H9 (cell line): ENCODE measurements at regions not wholly inside any gene's neighbourhood (a gene's known extent, or its start where the extent isn't known, plus 50 kb on each side); places are given as distances from the start of the nearest gene placed in this dataset.

ENCODE experiments used
- DNase-seq: peaks from one replicate; pipeline ENCODE4 v3.0.0-alpha.2; 2017
- H2AFZ ChIP-seq: one replicate; pipeline ENCODE4 v1.6.1; 2013; ENCODE audit warnings: mild to moderate bottlenecking, low read length, control low read depth, moderate library complexity
- H2AK5ac ChIP-seq: 2 replicates; pipeline ENCODE4 v1.6.1; 2013; ENCODE audit warnings: low read length, control low read depth, mixed read lengths; ENCODE audit not compliant: insufficient read length
- H2BK120ac ChIP-seq: one replicate; pipeline ENCODE4 v1.6.1; 2013; ENCODE audit warnings: low read depth, mild to moderate bottlenecking, low read length, control low read depth, inconsistent platforms; ENCODE audit not compliant: poor library complexity, severe bottlenecking
- H2BK12ac ChIP-seq: 2 replicates; pipeline ENCODE4 v1.6.1; 2013; ENCODE audit warnings: low read length, control low read depth, mixed read lengths, low read depth; ENCODE audit not compliant: insufficient read length
- H2BK15ac ChIP-seq: 2 replicates; pipeline ENCODE4 v1.6.1; 2013; ENCODE audit warnings: low read depth, low read length, control low read depth
- H2BK20ac ChIP-seq: one replicate; pipeline ENCODE4 v1.6.1; 2013; ENCODE audit warnings: low read depth, mild to moderate bottlenecking, low read length, control low read depth, inconsistent platforms; ENCODE audit not compliant: poor library complexity, severe bottlenecking
- H2BK5ac ChIP-seq: 2 replicates; pipeline ENCODE4 v1.6.1; 2013; ENCODE audit warnings: low read length, control low read depth, mixed read lengths; ENCODE audit not compliant: insufficient read length
- H3K14ac ChIP-seq: 2 replicates; pipeline ENCODE4 v1.6.1; 2013; ENCODE audit warnings: low read length, control low read depth; ENCODE audit not compliant: insufficient read depth
- H3K18ac ChIP-seq: 2 replicates; pipeline ENCODE4 v1.6.1; 2013; ENCODE audit warnings: low read depth, mild to moderate bottlenecking, mixed read lengths, low read length, control low read depth; ENCODE audit not compliant: insufficient read length
- H3K23ac ChIP-seq: 2 replicates; pipeline ENCODE4 v1.6.1; 2013; ENCODE audit warnings: low read length, control low read depth, mixed read lengths, low read depth; ENCODE audit not compliant: insufficient read length
- H3K23me2 ChIP-seq: 2 replicates; pipeline ENCODE4 v1.6.1; 2013; ENCODE audit warnings: low read depth, mild to moderate bottlenecking, mixed read lengths, low read length, control low read depth; ENCODE audit not compliant: insufficient read length, poor library complexity, severe bottlenecking
- H3K27ac ChIP-seq: 2 replicates; pipeline ENCODE4 v1.5.1; 2013; ENCODE audit warnings: low read length, control low read depth, mixed read lengths, low read depth; ENCODE audit not compliant: insufficient read length
- H3K27me3 ChIP-seq: 2 replicates; pipeline ENCODE4 v1.6.1; 2013; ENCODE audit warnings: low read length, control low read depth, inconsistent platforms; ENCODE audit not compliant: insufficient read depth
- H3K4ac ChIP-seq: 2 replicates; pipeline ENCODE4 v1.6.1; 2013; ENCODE audit warnings: low read depth, mild to moderate bottlenecking, control low read depth, inconsistent platforms, low read length, moderate library complexity
- H3K4me1 ChIP-seq: 2 replicates; pipeline ENCODE4 v1.6.1; 2013; ENCODE audit warnings: low read length, control low read depth, inconsistent platforms; ENCODE audit not compliant: insufficient read depth
- H3K4me2 ChIP-seq: 2 replicates; pipeline ENCODE4 v1.6.1; 2013; ENCODE audit warnings: low read length, control low read depth, mixed read lengths; ENCODE audit not compliant: insufficient read length, insufficient read depth
- H3K56ac ChIP-seq: 2 replicates; pipeline ENCODE4 v1.6.1; 2013; ENCODE audit warnings: low read depth, mild to moderate bottlenecking, mixed read lengths, low read length, control low read depth; ENCODE audit not compliant: insufficient read length
- H3K79me1 ChIP-seq: 2 replicates; pipeline ENCODE4 v1.6.1; 2013; ENCODE audit warnings: low read depth, mild to moderate bottlenecking, moderate library complexity, low read length, control low read depth, inconsistent platforms; ENCODE audit not compliant: insufficient read depth, poor library complexity, severe bottlenecking
- H3K79me2 ChIP-seq: 2 replicates; pipeline ENCODE4 v1.6.1; 2013; ENCODE audit warnings: low read length, control low read depth, inconsistent platforms; ENCODE audit not compliant: insufficient read depth
- H3K9ac ChIP-seq: 2 replicates; pipeline ENCODE4 v1.6.1; 2013; ENCODE audit warnings: low read length, control low read depth, mixed read lengths; ENCODE audit not compliant: insufficient read length; ENCODE audit errors: extremely low read depth
- H3K9me3 ChIP-seq: one replicate; pipeline ENCODE4 v1.6.1; 2013; ENCODE audit warnings: low read depth, low read length, inconsistent platforms; ENCODE audit not compliant: control insufficient read depth
- H3T11ph ChIP-seq: one replicate; pipeline ENCODE4 v1.6.1; 2013; ENCODE audit warnings: mild to moderate bottlenecking, low read length, control low read depth, inconsistent platforms
- H4K20me1 ChIP-seq: one replicate; pipeline ENCODE4 v1.6.1; 2013; ENCODE audit not compliant: control insufficient read depth, insufficient read length, insufficient read depth
- H4K5ac ChIP-seq: 2 replicates; pipeline ENCODE4 v1.6.1; 2013; ENCODE audit warnings: low read depth, mild to moderate bottlenecking, mixed read lengths, low read length, control low read depth; ENCODE audit not compliant: insufficient read length
- H4K8ac ChIP-seq: replicated peaks from 2 replicates; pipeline ENCODE4 v1.6.1; 2013; ENCODE audit warnings: low read length, control low read depth, mixed read lengths, low read depth; ENCODE audit not compliant: insufficient read length
- H4K91ac ChIP-seq: 2 replicates; pipeline ENCODE4 v1.6.1; 2013; ENCODE audit warnings: low read depth, mild to moderate bottlenecking, moderate library complexity, mixed read lengths, low read length, control low read depth; ENCODE audit not compliant: insufficient read length
- H3K27ac Mint-ChIP-seq, 3 experiments: 2 replicates in 2 of 3; 3 replicates in 1 of 3; pipeline ENCODE4 v1.8.0; 2020 to 2021; ENCODE audit warnings: mixed read lengths in 3 of 3, mild to moderate bottlenecking in 1 of 3, moderate library complexity in 1 of 3
- H3K27me3 Mint-ChIP-seq: 2 replicates; pipeline ENCODE4 v1.8.0; 2021; ENCODE audit warnings: low read depth, mild to moderate bottlenecking, moderate library complexity, mixed read lengths
- H3K36me3 Mint-ChIP-seq, 3 experiments: 2 replicates in 2 of 3; 3 replicates in 1 of 3; pipeline ENCODE4 v1.8.0; 2020 to 2021; ENCODE audit warnings: low read depth in 3 of 3, mixed read lengths in 3 of 3; ENCODE audit not compliant: insufficient read depth in 1 of 3
- H3K4me1 Mint-ChIP-seq, 2 experiments: 2 replicates each; pipeline ENCODE4 v1.8.0; 2020; ENCODE audit warnings: mixed read lengths in 2 of 2
- H3K4me3 Mint-ChIP-seq, 2 experiments: 2 replicates in 1 of 2; 3 replicates in 1 of 2; pipeline ENCODE4 v1.8.0; 2020 to 2021; ENCODE audit warnings: mild to moderate bottlenecking in 2 of 2, mixed read lengths in 2 of 2, moderate library complexity in 1 of 2
- H3K9me3 Mint-ChIP-seq, 2 experiments: 2 replicates in 1 of 2; 3 replicates in 1 of 2; pipeline ENCODE4 v1.8.0; 2020; ENCODE audit warnings: mild to moderate bottlenecking in 2 of 2, mixed read lengths in 2 of 2, moderate library complexity in 1 of 2
- WGBS: extraction: QIAGEN DNeasy Blood & Tissue Kit; methylation state at CpG from one replicate; pipeline ENCODE4 v1.1.7; 2013; ENCODE audit warnings: missing lambda C conversion rate, low lambda C conversion rate, mixed read lengths; ENCODE audit not compliant: insufficient read length; ENCODE audit errors: extremely low coverage; 5-methylcytosine and 5-hydroxymethylcytosine counted together
- TF ChIP-seq, protein P1 (sequence below): fragments of 200-600 bp; sonication (generic); conservative IDR thresholded peaks from 3 replicates; pipeline ENCODE4 v1.8.0; 2021; ENCODE audit warnings: antibody characterized with exemption, mild to moderate bottlenecking

DNA sequence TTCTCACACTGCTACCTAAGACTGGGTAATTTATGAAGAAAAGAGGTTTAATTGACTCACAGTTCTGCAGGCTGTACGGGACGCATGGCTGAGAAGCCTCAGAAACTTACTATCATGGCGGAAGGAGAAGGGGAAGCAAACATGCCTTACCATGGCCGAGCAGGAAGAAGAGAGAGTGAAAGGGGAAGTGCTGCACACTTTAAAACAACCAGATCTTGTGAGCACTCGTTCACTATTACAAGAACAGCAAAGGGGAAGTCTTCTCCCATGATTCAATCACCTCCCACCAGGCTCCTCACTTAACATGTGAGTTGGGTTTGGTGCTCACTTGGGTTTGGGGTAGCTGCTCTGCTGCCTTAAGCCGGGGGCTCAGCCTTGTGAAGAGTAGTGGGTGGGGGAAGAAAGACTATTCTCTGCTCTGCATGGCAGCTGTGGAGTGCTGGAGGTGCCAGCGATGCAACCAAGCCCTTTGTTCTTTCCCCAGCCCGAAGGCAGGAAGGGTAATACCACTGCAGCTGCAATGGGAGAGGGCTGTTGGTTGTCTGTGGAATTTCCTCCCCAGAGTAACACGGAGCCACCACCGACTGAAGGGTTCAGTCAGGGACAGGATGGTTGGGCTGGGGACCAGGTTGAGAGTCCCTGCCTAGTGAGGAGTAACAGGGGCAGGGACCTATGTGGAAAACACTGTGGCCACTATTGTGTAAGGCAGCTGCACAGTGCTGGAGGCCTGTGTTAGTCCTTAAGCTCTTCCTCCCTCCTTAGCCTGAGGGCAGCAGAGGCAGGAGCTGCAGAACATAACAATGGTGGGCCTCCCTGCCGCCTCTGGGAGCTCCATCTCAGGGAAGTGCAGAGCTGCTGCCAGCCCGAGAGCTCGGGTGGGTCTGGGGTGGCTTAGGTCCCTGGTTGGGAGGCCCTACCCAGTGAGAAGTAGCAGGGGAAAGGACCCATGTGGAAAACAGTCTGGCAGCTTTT lies 1262.5 kb downstream of the EFNB2 start:
- H3K27ac Mint-ChIP-seq = peak overlapping the region in 1 of 3 experiments; percentile 76; a peak in 1 of 7 replicates
- H3T11ph ChIP-seq = no peak overlapping the region
- no peak overlapping the region for H2BK15ac ChIP-seq
- peaks cover 7 to 8% of the 10 kb centered on the region in 2 experiments; a peak in 4 of 5 replicates for H3K9me3 Mint-ChIP-seq
- peak; percentile 29 for DNase-seq
- H4K91ac ChIP-seq = no peak overlapping the region
- no peak overlapping the region for H3K27ac ChIP-seq
- H3K4ac ChIP-seq = no peak overlapping the region
- no peaks in the 10 kb centered on the region for H4K20me1 ChIP-seq
- no peak overlapping the region for H4K8ac ChIP-seq
- peaks cover 2 to 12% (median 7%) of the 10 kb centered on the region in 3 experiments; a peak in 4 of 7 replicates for H3K36me3 Mint-ChIP-seq
- H3K56ac ChIP-seq = no peak overlapping the region
- H3K9me3 ChIP-seq = no peaks in the 10 kb centered on the region
- no peak overlapping the region for H3K23ac ChIP-seq
- no peaks in the 10 kb centered on the region for H3K27me3 Mint-ChIP-seq
- H3K4me3 Mint-ChIP-seq = no peak overlapping the region; a peak in 1 of 5 replicates
- H3K14ac ChIP-seq = no peak overlapping the region
- TF ChIP-seq, protein P1, sequence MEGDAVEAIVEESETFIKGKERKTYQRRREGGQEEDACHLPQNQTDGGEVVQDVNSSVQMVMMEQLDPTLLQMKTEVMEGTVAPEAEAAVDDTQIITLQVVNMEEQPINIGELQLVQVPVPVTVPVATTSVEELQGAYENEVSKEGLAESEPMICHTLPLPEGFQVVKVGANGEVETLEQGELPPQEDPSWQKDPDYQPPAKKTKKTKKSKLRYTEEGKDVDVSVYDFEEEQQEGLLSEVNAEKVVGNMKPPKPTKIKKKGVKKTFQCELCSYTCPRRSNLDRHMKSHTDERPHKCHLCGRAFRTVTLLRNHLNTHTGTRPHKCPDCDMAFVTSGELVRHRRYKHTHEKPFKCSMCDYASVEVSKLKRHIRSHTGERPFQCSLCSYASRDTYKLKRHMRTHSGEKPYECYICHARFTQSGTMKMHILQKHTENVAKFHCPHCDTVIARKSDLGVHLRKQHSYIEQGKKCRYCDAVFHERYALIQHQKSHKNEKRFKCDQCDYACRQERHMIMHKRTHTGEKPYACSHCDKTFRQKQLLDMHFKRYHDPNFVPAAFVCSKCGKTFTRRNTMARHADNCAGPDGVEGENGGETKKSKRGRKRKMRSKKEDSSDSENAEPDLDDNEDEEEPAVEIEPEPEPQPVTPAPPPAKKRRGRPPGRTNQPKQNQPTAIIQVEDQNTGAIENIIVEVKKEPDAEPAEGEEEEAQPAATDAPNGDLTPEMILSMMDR = no peak
- H2BK12ac ChIP-seq = no peak overlapping the region
- H3K23me2 ChIP-seq = no peaks in the 10 kb centered on the region
- no peaks in the 10 kb centered on the region for H3K27me3 ChIP-seq
- no peak overlapping the region for H2AK5ac ChIP-seq
- H2BK120ac ChIP-seq = no peak overlapping the region
- no peaks in the 10 kb centered on the region for H3K79me2 ChIP-seq
- no peak overlapping the region for H3K9ac ChIP-seq
- no peak overlapping the region for H4K5ac ChIP-seq
- H3K4me1 Mint-ChIP-seq = peaks cover 0 to 2% of the 10 kb centered on the region in 2 experiments; a peak in 2 of 4 replicates
- no peak overlapping the region for H2BK5ac ChIP-seq
- H3K18ac ChIP-seq = no peak overlapping the region
- no peaks in the 10 kb centered on the region for H3K79me1 ChIP-seq
- H2BK20ac ChIP-seq = no peak overlapping the region
- no peak overlapping the region for H2AFZ ChIP-seq
- H3K4me2 ChIP-seq = no peak overlapping the region
- no peaks in the 10 kb centered on the region for H3K4me1 ChIP-seq
- WGBS = no CpG with 5 or more reads among the region's 13 CpGs
